ENCODE measurements at regions not wholly inside any gene's neighbourhood (a gene's known extent, or its start where the extent isn't known, plus 50 kb on each side); places are given as distances from the start of the nearest gene placed in this dataset.
"Not testable (repeated sequence)": the region's sequence is repeated elsewhere in the genome, so short reads cannot be mapped to it uniquely, and the experiment has no call there.

- no peak for DNase-seq (ENCODE audit: low spot score)
Measured at GRCh38 chr14:103232031-103232808, 101.8 kb upstream of the EIF5 start.

- DNase-seq (ENCODE audit: low spot score): no peak
Measured at GRCh38 chr14:103232831-103233319, 101.2 kb upstream of the EIF5 start.

GRCh38 chr14:103233328-103233727 is 100.7 kb upstream of the EIF5 start:
- DNase-seq (ENCODE audit: low spot score): no peak

GRCh38 chr14:103234826-103235225 is 99.2 kb upstream of the EIF5 start:
- not testable (repeated sequence) for DNase-seq (ENCODE audit: low spot score)

- DNase-seq (ENCODE audit: low spot score): not testable (repeated sequence)
Measured at GRCh38 chr14:103235506-103235905, 98.5 kb upstream of the EIF5 start.

GRCh38 chr14:103239751-103240150 is 94.3 kb upstream of the EIF5 start:
- no peak for DNase-seq (ENCODE audit: low spot score)

GRCh38 chr14:103241531-103241930 is 92.5 kb upstream of the EIF5 start:
- no peak for DNase-seq (ENCODE audit: low spot score)

GRCh38 chr14:103243764-103244737 is 90.0 kb upstream of the EIF5 start:
- DNase-seq (ENCODE audit: low spot score): no peak

- DNase-seq (ENCODE audit: low spot score): not testable (repeated sequence)
Measured at GRCh38 chr14:103245624-103246031, 88.4 kb upstream of the EIF5 start.

GRCh38 chr14:103246070-103246469 is 88.0 kb upstream of the EIF5 start:
- DNase-seq (ENCODE audit: low spot score): no peak

- DNase-seq (ENCODE audit: low spot score): no peak
Measured at GRCh38 chr14:103247169-103247606, 86.8 kb upstream of the EIF5 start.

GRCh38 chr14:103250181-103250580 is 83.9 kb upstream of the EIF5 start:
- no peak for DNase-seq (ENCODE audit: low spot score)

- no peak for DNase-seq (ENCODE audit: low spot score)
Measured at GRCh38 chr14:103250874-103251273, 83.2 kb upstream of the EIF5 start.

GRCh38 chr14:103255555-103255954 is 78.5 kb upstream of the EIF5 start:
- no peak for DNase-seq (ENCODE audit: low spot score)

- no peak for DNase-seq (ENCODE audit: low spot score)
Measured at GRCh38 chr14:103256406-103256805, 77.6 kb upstream of the EIF5 start.

- DNase-seq (ENCODE audit: low spot score): no peak
Measured at GRCh38 chr14:103257211-103257962, 76.7 kb upstream of the EIF5 start.

- no peak for DNase-seq (ENCODE audit: low spot score)
Measured at GRCh38 chr14:103258211-103258610, 75.8 kb upstream of the EIF5 start.

GRCh38 chr14:103259184-103259583 is 74.9 kb upstream of the EIF5 start:
- no peak for DNase-seq (ENCODE audit: low spot score)

GRCh38 chr14:103259801-103260628 is 74.0 kb upstream of the EIF5 start:
- no peak for DNase-seq (ENCODE audit: low spot score)

GRCh38 chr14:103260629-103261124 is 73.4 kb upstream of the EIF5 start:
- peak; percentile 11 for DNase-seq (ENCODE audit: low spot score)

Data from hematopoietic multipotent progenitor cell treated with erythropoietin and hydrocortisone succinate and interleukin-3 and kit ligand, for 15 days (in vitro differentiated cells).